A673 (cell line): ENCODE measurements at regions not wholly inside any gene's neighbourhood (a gene's known extent, or its start where the extent isn't known, plus 50 kb on each side); places are given as distances from the start of the nearest gene placed in this dataset.

Source experiments
- EZH2 ChIP-seq: fragments of 200-600 bp; sonication (generic); IDR thresholded peaks from 2 replicates; pipeline ENCODE4 v1.6.1; 2017; ENCODE audit warnings: borderline replicate concordance, low read depth, mild to moderate bottlenecking, mixed read lengths, antibody characterized with exemption, low read length; ENCODE audit not compliant: poor library complexity, severe bottlenecking
- TF ChIP-seq, protein P1 (sequence below): fragments of 300-800, 200-600 bp; sonication (generic); conservative IDR thresholded peaks from 2 replicates; pipeline ENCODE4 v1.5.1; 2017; ENCODE audit warnings: low read depth, mild to moderate bottlenecking, antibody characterized with exemption, low read length, moderate library complexity, mixed read lengths

DNA sequence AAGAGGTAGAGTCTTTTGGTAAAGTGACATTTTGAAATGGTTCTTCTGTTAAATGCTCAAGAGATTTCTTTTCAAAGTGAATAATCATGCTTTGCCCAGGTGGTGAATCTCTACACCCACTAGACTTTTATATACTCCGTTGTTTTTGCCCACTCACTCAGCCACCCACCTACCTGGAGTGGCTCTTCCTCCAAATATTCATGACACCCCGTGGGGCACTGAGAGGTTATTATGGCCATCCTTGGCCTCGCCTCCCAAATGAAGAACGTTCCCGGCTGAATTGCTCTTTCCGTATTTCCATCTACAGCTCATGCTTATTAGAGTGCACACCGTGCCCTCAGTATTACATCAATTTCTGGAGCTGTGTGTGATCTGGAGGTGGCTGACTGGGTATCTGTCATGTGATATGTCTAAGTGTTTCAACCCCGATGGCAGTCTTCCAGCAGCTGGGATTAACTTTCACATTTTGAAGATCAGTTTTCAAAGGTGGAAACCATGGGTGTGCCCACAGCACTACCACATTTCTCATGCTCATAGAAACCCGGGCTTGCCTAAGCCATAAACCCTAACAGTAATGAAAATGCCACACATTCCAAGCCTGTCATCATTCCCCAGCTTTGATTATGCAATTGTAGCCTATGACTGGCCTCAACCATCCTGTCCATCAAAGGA lies 406.6 kb upstream of the MMADHC start:
- TF ChIP-seq, protein P1, sequence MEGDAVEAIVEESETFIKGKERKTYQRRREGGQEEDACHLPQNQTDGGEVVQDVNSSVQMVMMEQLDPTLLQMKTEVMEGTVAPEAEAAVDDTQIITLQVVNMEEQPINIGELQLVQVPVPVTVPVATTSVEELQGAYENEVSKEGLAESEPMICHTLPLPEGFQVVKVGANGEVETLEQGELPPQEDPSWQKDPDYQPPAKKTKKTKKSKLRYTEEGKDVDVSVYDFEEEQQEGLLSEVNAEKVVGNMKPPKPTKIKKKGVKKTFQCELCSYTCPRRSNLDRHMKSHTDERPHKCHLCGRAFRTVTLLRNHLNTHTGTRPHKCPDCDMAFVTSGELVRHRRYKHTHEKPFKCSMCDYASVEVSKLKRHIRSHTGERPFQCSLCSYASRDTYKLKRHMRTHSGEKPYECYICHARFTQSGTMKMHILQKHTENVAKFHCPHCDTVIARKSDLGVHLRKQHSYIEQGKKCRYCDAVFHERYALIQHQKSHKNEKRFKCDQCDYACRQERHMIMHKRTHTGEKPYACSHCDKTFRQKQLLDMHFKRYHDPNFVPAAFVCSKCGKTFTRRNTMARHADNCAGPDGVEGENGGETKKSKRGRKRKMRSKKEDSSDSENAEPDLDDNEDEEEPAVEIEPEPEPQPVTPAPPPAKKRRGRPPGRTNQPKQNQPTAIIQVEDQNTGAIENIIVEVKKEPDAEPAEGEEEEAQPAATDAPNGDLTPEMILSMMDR: no peak
- TF ChIP-seq EZH2: no peak
